K562 (cell line): ENCODE measurements at regions not wholly inside any gene's neighbourhood (a gene's known extent, or its start where the extent isn't known, plus 50 kb on each side); places are given as distances from the start of the nearest gene placed in this dataset.

Experiments
- ATAC-seq: fragments of 200-7000 bp; cut with Tn5 transposase; 3 replicates; pipeline ENCODE4 v1.9.1; 2020; ENCODE audit warnings: moderate library complexity
- BruUV-seq: library from RNA; stranded (reverse); fragments of 400-500 nt; replicated peaks from 2 replicates; lab custom pipeline; 2021; lab: Mats Ljungman, UMichigan
- CTCF ChIA-PET: fragments of 300-600 bp; formaldehyde crosslinking; extraction: SDS; loops from one replicate; lab custom pipeline; 2021; ENCODE audit warnings: low intra/inter-chr PET ratio; lab: Yijun Ruan, JAX
- POLR2A ChIA-PET: fragments of 300-600, 350-650 bp; sonication (Branson Sonifier 250); formaldehyde crosslinking; extraction: SDS; loops from one replicate; lab custom pipeline; 2021; ENCODE audit warnings: antibody characterized with exemption, inconsistent platforms; lab: Yijun Ruan, JAX
- DNase-seq, 4 experiments: peaks; one replicate each; pipeline versions ENCODE4 v3.0.0 to v3.0.0-alpha.2; 2011 to 2018; ENCODE audit warnings: low spot score in 3 of 4, mixed read lengths in 3 of 4; ENCODE audit errors: extremely low read depth in 1 of 4
- FAIRE-seq: peaks from 2 replicates; lab custom pipeline; 2011; peaks lifted over from hg19 to GRCh38; lab: Jason Lieb, UNC
- H2AFZ ChIP-seq: 2 replicates; pipeline ENCODE4 v1.6.0; 2011; ENCODE audit warnings: low read depth, low read length, control low read depth, inconsistent platforms
- H3K27ac ChIP-seq: fragments of 200-600 bp; 3 replicates; pipeline ENCODE4 v1.8.0; 2011; ENCODE audit warnings: low read depth, mild to moderate bottlenecking, control low read depth, inconsistent platforms, low read length, moderate library complexity, mixed read lengths; ENCODE audit errors: extremely low read depth
- H3K27me3 ChIP-seq, 2 experiments: fragments of 300-600 bp in 1 of 2; 2 replicates in 1 of 2; 3 replicates in 1 of 2; pipeline versions ENCODE4 v1.6.0 to v1.8.0; 2011; ENCODE audit warnings: inconsistent platforms in 2 of 2, low read length in 2 of 2, mild to moderate bottlenecking in 1 of 2, mixed read lengths in 1 of 2, moderate library complexity in 1 of 2; ENCODE audit not compliant: control insufficient read depth in 2 of 2, insufficient read depth in 2 of 2
- H3K36me3 ChIP-seq: fragments of 300-600 bp; 3 replicates; pipeline ENCODE4 v1.8.0; 2011; ENCODE audit warnings: mild to moderate bottlenecking, low read length, inconsistent platforms; ENCODE audit not compliant: control insufficient read depth, insufficient read depth
- H3K4me1 ChIP-seq, 2 experiments: fragments of 200-600 bp in 1 of 2; replicated peaks in 1 of 2; 2 replicates in 1 of 2; 3 replicates in 1 of 2; pipeline versions ENCODE4 v1.5.1 to v1.8.0; 2011; ENCODE audit warnings: inconsistent platforms in 2 of 2, low read length in 2 of 2, mild to moderate bottlenecking in 1 of 2, mixed read lengths in 1 of 2, moderate library complexity in 1 of 2; ENCODE audit not compliant: control insufficient read depth in 2 of 2, insufficient read depth in 2 of 2
- H3K4me2 ChIP-seq: 2 replicates; pipeline ENCODE4 v1.6.1; 2011; ENCODE audit warnings: low read length, control low read depth, inconsistent platforms, mixed read lengths; ENCODE audit not compliant: insufficient read depth
- H3K4me3 ChIP-seq: fragments of 200-600 bp; sonication (generic), shearing (Covaris generic); 2 replicates; pipeline ENCODE4 v1.5.1; 2016; ENCODE audit warnings: control low read depth, inconsistent platforms
- H3K79me2 ChIP-seq: fragments of 200-600 bp; 3 replicates; pipeline ENCODE4 v1.8.0; 2011; ENCODE audit warnings: low read length, inconsistent platforms; ENCODE audit not compliant: control insufficient read depth, insufficient read depth
- H3K9ac ChIP-seq, 2 experiments: 2 replicates each; pipeline versions ENCODE4 v1.6.0 to v1.6.1; 2011; ENCODE audit warnings: low read depth in 2 of 2, low read length in 2 of 2, control low read depth in 1 of 2, inconsistent platforms in 1 of 2, mild to moderate bottlenecking in 1 of 2, mixed read lengths in 1 of 2; ENCODE audit not compliant: insufficient read depth in 1 of 2
- H3K9me1 ChIP-seq: one replicate; pipeline ENCODE4 v1.6.0; 2011; ENCODE audit warnings: inconsistent platforms, mild to moderate bottlenecking, low read length, moderate library complexity; ENCODE audit not compliant: control insufficient read depth, insufficient read depth
- H3K9me3 ChIP-seq: replicated peaks from 2 replicates; pipeline ENCODE4 v1.5.1; 2011; ENCODE audit warnings: low read depth, low read length, inconsistent platforms; ENCODE audit not compliant: control insufficient read depth, insufficient read depth
- H4K20me1 ChIP-seq: replicated peaks from 2 replicates; pipeline ENCODE4 v1.6.1; 2011; ENCODE audit warnings: low read length, inconsistent platforms, mixed read lengths; ENCODE audit not compliant: control insufficient read depth, insufficient read depth
- ELF2 ChIP-seq: fragments of 250-450 bp; sonication (Bioruptor Pico); IDR thresholded peaks from 2 replicates; pipeline ENCODE4 v1.5.0; 2021; ENCODE audit warnings: mild to moderate bottlenecking
- FOSL1 ChIP-seq: fragments of 200-800 bp; sonication (Bioruptor generic); conservative IDR thresholded peaks from 2 replicates; pipeline ENCODE4 v1.6.1; 2016; ENCODE audit warnings: missing genetic modification characterization, missing compliant biosample characterization
- SRSF9 ChIP-seq: fragments of 200-400 bp; formaldehyde crosslinking; IDR thresholded peaks from 2 replicates; pipeline ENCODE4 v1.6.1; 2017; ENCODE audit warnings: low read depth, low read length, borderline replicate concordance
- STAT5B ChIP-seq: fragments of 250-450 bp; sonication (Bioruptor Pico); IDR thresholded peaks from 2 replicates; pipeline ENCODE4 v1.8.0; 2021; ENCODE audit warnings: mild to moderate bottlenecking, inconsistent platforms
- TGIF2 ChIP-seq: sonication (generic); formaldehyde crosslinking; IDR thresholded peaks from 2 replicates; pipeline ENCODE4 v1.8.1; 2022; ENCODE audit warnings: mild to moderate bottlenecking, missing genetic modification reagents, moderate library complexity
- ZNF134 ChIP-seq: fragments of 250-450 bp; sonication (Bioruptor Pico); conservative IDR thresholded peaks from 2 replicates; pipeline ENCODE4 v1.4.0; 2020
- ZNF253 ChIP-seq: fragments of 250-450 bp; sonication (Bioruptor Pico); conservative IDR thresholded peaks from 2 replicates; pipeline ENCODE4 v1.6.1; 2021; ENCODE audit warnings: mild to moderate bottlenecking
- ZNF778 ChIP-seq: fragments of 450-650 bp; formaldehyde crosslinking; IDR thresholded peaks from 2 replicates; pipeline ENCODE4 v1.4.0; 2020; ENCODE audit warnings: mild to moderate bottlenecking, moderate library complexity
- WGBS: fragments of 100-300 bp; shearing (Covaris generic); methylation state at CpG from one replicate; pipeline ENCODE4 v1.1.6; 2016; ENCODE audit warnings: low coverage, mixed read lengths; ENCODE audit not compliant: insufficient coverage; ENCODE audit errors: missing lambda C conversion rate; 5-methylcytosine and 5-hydroxymethylcytosine counted together
- in situ Hi-C: fragments of 300-500 bp; cut with MboI; formaldehyde crosslinking; loops from 4 replicates; pipeline ENCODE4 v1.15.0; 2018; ENCODE audit warnings: inconsistent platforms, mixed read lengths
- intact Hi-C: fragments of 100-400 bp; cut with micrococcal nuclease; formaldehyde crosslinking; loops from 2 replicates; pipeline ENCODE4 v1.14.2; 2022
- TF ChIP-seq, protein P1 (sequence below): sonication (generic); IDR thresholded peaks from 2 replicates; pipeline ENCODE4 v1.6.1; 2016
- TF ChIP-seq, protein P2 (sequence below): fragments of 250-450 bp; sonication (Bioruptor Pico); IDR thresholded peaks from 2 replicates; pipeline ENCODE4 v1.8.0; 2021; ENCODE audit warnings: borderline replicate concordance, mild to moderate bottlenecking, moderate library complexity; ENCODE audit not compliant: poor library complexity, severe bottlenecking

DNA sequence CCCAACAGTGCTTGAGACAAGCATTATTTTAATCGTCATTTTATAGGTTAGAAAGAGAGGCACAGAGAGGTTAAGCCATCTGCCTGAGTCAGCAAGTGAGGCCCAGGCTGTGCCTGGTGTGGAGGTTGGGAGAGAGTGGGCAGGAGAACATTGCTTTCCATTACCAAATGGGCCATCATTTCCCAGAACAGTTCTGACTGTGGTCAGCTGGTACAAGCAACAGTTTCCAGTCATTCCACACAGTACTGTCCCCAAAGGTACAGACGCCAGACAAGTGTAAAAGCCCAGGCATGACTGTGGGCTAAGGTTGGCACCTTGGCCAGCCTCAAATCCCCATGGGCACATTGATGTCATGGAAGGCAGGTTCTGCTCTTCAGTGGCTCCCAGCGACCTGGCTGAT, 98.2 kb upstream of the LCLAT1 start:
- ChIA-PET POLR2A (no interaction called here), CTCF (no interaction called here)
- no peak overlapping the region for H3K4me3 ChIP-seq
- H3K9me3 ChIP-seq: no peaks in the 10 kb centered on the region
- no peaks in the 10 kb centered on the region for H3K36me3 ChIP-seq
- no peak overlapping the region for H2AFZ ChIP-seq
- in situ Hi-C loops (no loop called here), intact Hi-C loops (no loop called here)
- 0 out of 2 replicates have a peak, but pooled peaks cover 2% of the 10 kb centered on the region for H4K20me1 ChIP-seq
- peaks cover 10 to 42% of the 10 kb centered on the region in 2 experiments for H3K27me3 ChIP-seq
- no peak for DNase-seq
- FAIRE-seq: no peak
- no peak overlapping the region for H3K27ac ChIP-seq
- no peaks in the 10 kb centered on the region for H3K9me1 ChIP-seq
- no TSS peak for BruUV-seq
- TF ChIP-seq ELF2 (CRISPR knock-in tag): no peak
- no peak for TF ChIP-seq ZNF253
- no peak for TF ChIP-seq SRSF9
- no peak for TF ChIP-seq ZNF778
- TF ChIP-seq, protein P1, sequence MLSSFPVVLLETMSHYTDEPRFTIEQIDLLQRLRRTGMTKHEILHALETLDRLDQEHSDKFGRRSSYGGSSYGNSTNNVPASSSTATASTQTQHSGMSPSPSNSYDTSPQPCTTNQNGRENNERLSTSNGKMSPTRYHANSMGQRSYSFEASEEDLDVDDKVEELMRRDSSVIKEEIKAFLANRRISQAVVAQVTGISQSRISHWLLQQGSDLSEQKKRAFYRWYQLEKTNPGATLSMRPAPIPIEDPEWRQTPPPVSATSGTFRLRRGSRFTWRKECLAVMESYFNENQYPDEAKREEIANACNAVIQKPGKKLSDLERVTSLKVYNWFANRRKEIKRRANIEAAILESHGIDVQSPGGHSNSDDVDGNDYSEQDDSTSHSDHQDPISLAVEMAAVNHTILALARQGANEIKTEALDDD: no peak
- TF ChIP-seq, protein P2, sequence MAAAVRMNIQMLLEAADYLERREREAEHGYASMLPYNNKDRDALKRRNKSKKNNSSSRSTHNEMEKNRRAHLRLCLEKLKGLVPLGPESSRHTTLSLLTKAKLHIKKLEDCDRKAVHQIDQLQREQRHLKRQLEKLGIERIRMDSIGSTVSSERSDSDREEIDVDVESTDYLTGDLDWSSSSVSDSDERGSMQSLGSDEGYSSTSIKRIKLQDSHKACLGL: no peak
- no peak for TF ChIP-seq TGIF2 (CRISPR knock-in tag)
- no peak for TF ChIP-seq FOSL1
- no peak for TF ChIP-seq STAT5B
- no peak for TF ChIP-seq ZNF134 (CRISPR knock-in tag)
- no peaks in the 10 kb centered on the region for H3K79me2 ChIP-seq
- H3K4me2 ChIP-seq: no peak overlapping the region
- no peaks in the 10 kb centered on the region for H3K4me1 ChIP-seq
- no peak for ATAC-seq
- 5% methylated on average over 3 of the region's 3 CpGs for WGBS
- H3K9ac ChIP-seq: no peak overlapping the region
